ENCODE measurements at regions not wholly inside any gene's neighbourhood (a gene's known extent, or its start where the extent isn't known, plus 50 kb on each side); places are given as distances from the start of the nearest gene placed in this dataset.

DNA sequence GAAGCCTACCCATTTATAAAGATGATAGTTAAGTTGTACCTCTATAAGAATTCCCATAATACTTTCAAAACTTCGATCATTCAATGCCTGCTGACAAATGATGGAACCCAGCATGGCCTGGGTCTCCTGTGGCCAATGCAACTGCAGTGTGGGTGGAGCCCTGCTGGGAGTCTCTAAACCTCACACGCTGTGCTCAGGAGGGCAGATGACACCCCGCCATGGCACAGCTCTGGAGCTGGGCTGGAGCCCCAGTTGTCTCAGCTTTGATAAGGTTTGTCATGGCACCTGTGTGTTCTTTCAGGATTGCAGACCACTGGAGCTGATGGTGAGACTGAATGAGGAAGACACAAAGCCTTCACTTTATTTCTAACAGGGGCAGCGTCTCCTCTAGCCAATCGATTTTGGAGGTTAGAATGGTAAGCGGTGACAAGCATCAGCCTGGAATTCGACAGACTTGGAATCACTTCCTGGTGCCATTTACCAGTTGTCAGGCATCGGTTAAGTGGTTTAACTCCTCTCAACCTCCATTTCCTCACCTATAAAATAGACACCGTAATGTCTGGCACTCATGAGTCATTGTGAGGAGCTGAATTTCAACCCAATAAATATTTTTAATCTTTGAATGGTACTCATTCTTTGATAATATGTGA, 383.6 kb upstream of the SALL3 start:
- DNase-seq (ENCODE audit: low read depth) = no peak

- DNase-seq (ENCODE audit: low read depth) = no peak
Observed at GRCh38 chr18:78596794-78597345, 382.7 kb upstream of the SALL3 start.

GRCh38 chr18:78601349-78601748, 378.3 kb upstream of the SALL3 start:
- no peak for DNase-seq (ENCODE audit: low read depth)

DNA sequence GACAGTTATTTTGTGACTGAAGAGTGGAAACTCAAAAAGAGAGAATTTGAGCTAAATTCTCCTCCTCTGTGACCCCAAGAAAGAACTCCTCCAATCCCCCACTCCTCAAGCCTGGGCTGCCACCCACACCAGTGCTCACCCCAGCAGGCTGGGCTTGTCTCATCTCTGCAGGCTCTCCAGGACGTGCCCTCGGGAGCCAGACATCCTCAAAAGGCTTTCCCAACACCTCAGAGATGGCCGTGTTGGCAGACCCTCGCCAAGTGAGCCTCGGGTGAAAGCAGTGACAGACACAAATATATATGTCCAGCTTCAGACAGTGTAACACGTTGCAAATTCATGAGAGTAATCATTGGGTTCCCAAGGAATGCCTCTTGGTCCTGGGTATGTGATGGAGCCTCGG, 377.7 kb upstream of the SALL3 start:
- no peak for DNase-seq (ENCODE audit: low read depth)

DNA sequence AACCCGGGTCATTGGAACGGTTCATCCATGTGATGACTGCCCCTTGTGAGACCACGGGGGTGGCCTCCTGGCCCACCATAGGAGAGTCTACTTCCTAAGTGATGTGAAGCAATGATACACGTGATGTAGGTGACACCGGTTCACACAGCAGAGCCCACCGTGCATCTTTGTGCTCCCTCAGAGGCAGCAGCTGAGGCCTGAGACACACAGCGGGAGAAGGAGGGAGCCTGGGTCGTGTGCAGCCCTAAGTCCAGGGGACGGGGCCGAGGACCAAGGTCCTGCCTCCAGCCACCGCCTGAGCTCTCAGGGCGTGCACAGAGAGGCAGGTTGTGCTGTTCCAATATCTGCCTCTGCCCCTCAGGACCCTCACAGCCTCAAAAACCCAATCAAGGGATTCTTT, 377.2 kb upstream of the SALL3 start:
- DNase-seq (ENCODE audit: low read depth) = no peak

- no peak for DNase-seq (ENCODE audit: low read depth)
Observed at GRCh38 chr18:78603102-78603983, 376.3 kb upstream of the SALL3 start.

DNA sequence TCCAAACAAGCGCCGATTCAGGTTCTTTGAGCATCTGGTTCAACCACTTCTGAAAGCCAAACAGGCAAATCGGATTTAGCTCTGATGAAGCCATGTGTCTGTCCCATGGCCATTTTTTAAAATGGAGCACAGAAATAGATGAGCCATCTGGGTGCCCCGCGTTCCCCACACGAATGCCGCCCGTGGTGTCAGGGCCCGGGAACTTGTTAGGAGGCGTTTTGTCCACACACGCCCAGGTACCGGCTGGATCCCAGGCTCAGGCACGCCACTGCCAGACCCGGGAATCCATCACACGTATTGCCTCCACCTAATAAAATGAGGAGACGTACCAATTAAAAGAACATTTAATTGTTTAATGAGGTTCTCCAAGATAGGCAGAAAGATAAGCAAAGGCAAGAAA, 374.4 kb upstream of the SALL3 start:
- no peak for DNase-seq (ENCODE audit: low read depth)

- no peak for DNase-seq (ENCODE audit: low read depth)
Observed at GRCh38 chr18:78607221-78607620, 372.4 kb upstream of the SALL3 start.

- DNase-seq (ENCODE audit: low read depth) = no peak
Observed at GRCh38 chr18:78607784-78608183, 371.8 kb upstream of the SALL3 start.

DNA sequence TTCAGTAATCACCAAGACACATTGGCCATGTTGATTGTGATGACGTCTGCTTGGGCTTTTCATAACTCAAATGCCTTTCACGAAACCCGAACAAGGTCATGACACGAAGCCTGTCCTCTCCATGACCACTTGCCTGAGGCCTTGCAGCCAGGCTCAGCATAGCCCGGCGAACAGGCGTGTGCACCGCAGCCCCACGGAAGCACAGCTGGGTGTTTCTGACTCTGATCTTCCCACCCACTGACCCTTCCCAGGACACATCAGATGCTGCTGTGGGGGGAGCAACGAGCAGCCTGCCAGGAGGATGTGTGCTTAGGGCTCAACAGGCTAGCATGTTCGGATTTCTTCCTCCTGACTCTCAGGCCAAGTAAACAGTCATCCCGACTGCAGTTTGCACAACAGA, 369.4 kb upstream of the SALL3 start:
- DNase-seq (ENCODE audit: low read depth) = no peak

DNA sequence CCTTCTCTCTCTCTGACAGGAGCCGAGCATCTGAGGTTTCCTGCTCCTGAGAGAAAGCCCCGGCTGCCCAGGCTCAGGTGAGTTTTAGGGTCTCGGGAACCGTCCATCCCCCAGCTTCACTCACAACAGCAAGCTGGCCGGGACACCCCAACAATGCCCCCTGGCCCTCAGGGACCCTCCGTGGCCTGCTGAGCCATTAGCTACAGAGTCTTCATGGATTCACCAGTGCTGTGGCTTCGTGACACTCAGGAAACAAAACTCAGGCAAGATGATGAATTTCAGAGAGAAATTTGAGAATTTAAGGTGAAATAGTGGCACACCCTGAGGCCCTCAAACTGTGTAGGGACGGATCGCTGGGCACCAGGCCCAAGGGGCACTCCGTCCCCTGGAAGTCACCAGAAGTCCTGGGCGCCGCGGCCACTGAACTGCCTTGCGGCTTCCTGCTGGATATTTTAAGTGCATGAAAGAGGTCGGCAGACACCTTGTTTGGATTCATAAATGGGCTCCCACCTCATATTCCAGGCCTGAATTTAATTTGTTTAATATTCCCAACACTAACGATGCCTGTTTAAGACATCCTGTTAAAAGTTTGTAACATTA, 368.3 kb upstream of the SALL3 start:
- no peak for DNase-seq (ENCODE audit: low read depth)

DNA sequence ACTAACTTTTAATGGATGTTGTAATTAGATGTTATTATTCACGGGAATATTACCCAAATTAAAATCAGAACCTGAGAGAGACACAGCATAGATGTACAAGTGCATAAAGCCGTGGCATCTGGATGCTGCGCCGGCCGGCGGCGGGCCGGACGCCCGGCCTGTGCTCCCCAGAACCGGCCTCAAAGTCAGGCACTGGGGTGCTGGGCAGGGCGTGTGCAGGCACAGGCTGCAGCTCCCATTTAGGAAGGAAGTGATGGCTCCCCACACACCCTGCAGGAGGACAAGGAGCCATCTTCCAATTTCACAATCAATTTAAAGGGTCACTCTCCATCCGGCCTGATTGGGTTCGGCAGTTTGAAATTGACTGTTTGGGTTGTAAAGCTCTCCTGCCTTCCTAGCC, 367.7 kb upstream of the SALL3 start:
- no peak for DNase-seq (ENCODE audit: low read depth)

DNA sequence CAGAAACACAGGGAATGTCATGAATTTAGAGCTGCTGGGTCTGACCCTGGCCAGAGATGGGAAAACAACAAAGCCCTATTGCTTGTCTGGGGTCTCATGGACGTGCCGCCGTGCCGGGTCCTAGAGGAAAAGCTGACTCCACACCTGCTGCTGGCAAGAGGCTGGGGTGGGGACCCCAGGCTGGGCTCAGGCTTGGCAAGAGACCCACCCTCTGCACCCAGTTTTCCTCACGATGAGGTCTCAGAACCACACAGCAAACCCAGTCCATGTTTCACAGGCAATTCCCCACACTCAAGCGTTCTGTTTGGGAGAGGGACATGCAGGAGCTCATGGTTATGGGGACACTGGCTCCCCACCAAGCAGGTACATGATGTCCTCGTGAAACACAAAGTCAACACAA, 367.3 kb upstream of the SALL3 start:
- no peak for DNase-seq (ENCODE audit: low read depth)

- no peak for DNase-seq (ENCODE audit: low read depth)
Observed at GRCh38 chr18:78612801-78613200, 366.8 kb upstream of the SALL3 start.

- DNase-seq (ENCODE audit: low read depth) = no peak
Observed at GRCh38 chr18:78618726-78619125, 360.9 kb upstream of the SALL3 start.

- no peak for DNase-seq (ENCODE audit: low read depth)
Observed at GRCh38 chr18:78619854-78620253, 359.8 kb upstream of the SALL3 start.

GRCh38 chr18:78620326-78620725, 359.3 kb upstream of the SALL3 start:
- DNase-seq (ENCODE audit: low read depth) = no peak

GRCh38 chr18:78621141-78621755, 358.4 kb upstream of the SALL3 start:
- DNase-seq (ENCODE audit: low read depth) = no peak

DNA sequence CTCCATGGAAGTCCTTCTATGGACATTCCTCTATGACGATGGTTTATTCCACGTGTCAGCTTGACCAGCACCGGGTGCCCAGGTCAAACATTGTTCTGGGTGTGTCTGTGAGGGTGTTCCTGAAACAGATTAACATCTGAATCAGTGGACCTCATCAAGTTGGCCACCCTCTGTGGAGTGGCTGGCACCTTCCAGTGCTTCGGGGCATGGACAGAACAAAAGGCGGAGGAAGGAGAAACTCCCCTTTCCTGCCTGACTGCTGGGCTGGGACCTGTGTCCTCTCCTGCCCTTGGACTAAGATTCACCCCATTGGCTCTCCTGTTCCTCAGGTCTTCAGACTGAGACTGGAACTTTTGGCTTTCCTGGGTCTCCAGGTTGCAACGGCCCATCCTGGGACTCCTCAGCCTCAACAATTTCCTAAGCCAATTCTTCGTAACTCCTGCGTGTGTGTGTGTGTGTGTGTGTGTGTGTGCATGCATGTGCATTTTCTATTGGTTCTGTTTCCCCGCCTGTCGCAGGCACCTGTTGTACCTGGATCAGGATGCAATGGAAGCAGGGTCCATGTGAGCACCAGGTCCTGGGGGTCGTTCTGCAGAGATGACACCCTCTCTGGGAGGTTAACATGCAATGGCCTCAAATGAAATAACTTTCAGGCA, 357.2 kb upstream of the SALL3 start:
- no peak for DNase-seq (ENCODE audit: low read depth)

DNA sequence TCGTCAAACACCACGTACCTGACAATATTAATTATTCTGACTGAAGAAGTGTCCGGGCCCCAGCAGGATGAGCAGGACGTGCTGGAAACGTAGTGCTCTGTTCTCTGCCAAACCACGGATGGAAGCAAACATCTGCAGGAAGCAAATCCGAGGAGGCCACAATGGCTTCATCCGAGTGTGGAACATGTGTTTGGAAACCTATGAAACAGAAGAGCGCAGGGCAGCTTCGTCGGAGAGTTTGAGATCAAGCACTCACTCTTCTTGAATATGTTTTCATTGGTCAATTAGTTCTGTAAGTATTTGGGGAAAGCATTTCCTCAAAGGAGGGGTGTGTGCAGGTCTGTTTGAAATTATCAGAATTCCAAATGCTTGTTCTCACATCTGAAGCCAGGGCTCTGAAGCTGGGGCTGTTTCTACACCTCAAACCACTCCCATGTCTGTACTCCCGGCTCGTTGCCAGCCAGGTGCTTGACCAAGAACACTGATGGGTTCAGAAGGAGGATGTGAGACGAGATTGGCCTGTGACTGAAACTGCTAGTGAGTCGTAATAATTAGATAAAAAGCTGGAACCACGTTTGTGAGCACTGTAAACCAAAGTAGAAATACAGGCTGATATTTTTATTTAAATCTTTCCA, 356.6 kb upstream of the SALL3 start:
- DNase-seq (ENCODE audit: low read depth) = no peak

DNA sequence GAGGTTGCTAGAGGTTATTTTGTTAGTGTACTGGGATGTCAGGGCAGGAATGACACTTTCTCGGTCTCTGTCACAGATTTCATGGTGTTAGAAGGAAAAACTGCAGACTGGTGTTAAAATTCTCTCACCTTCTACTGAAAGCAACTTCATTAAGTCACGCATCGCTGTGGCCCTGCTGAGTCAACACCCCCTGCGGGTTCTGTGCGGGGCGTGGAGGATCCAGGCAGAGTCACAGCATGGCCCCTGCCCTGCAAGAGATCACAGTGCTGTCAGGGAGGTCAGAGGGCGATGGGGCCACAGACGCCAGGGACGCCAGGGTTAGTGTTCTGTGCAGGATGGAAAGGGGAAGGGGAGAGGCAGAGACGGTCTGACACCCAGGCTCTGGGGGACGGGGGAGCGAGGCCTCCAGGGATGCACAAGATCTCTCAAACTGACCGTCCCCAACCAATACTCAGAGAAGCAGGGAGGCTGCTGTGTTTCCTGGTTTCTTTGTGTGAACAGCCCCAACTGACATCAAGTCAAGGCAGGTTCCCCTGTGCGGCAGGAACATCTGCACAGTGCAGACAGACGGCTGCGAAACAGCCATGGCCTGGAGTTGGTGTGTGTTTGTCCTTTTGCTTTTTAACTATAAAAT, 354.9 kb upstream of the SALL3 start:
- no peak for DNase-seq (ENCODE audit: low read depth)
